ENCODE measurements at regions not wholly inside any gene's neighbourhood (a gene's known extent, or its start where the extent isn't known, plus 50 kb on each side); places are given as distances from the start of the nearest gene placed in this dataset.
"Not testable (repeated sequence)": the region's sequence is repeated elsewhere in the genome, so short reads cannot be mapped to it uniquely, and the experiment has no call there.

DNA sequence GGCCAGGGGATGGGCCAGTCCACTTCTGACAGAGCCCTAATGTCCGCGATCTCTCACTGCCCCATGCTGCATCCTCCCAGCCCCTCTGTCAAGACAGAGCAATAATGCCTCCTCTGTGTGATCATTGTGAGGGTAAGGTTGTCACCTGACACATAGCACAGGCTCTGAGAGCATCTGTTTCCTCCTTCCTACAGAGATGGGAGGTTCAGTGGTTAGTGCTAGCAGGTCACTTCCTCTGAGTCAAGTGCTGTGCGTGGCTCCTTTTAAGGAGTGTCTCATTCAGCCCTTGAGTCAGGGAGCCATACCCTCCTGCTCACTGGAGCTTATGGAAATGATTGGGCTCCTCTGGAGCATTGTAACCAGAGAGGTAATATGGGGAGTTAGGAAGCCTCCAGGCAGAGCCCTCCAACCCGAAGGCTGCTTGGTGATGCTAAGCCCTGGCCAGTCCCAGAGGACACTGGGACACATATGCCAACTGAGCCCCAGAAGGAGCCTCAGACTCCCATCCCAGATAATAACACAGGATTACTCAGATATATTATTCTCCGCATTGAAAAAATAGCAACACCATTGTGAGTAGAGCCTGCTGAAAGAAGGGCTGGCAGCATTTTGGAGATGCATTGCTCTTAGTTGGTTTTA, 189.0 kb downstream of the GALNT1 start:
- no peak for DNase-seq

DNA sequence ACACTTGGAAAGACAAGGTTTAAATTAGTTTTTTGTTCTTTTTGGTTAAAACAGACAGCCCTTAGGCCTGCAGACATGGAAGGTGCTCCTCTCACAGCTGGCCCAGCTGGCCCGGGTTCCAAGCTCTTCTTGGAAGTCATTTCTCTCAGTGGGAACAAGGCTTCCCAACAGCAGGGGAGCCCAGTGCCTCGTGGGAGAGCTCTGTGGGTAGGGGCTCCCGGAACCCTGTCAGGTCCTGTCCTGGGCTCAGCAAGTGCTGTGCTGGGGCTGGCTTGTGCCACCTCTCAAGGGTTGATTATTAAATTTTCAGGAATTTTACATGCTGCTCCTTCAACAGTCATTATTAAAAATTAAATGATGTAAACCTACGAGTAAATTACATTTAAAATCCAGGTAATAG, 189.6 kb downstream of the GALNT1 start:
- no peak for DNase-seq

DNA sequence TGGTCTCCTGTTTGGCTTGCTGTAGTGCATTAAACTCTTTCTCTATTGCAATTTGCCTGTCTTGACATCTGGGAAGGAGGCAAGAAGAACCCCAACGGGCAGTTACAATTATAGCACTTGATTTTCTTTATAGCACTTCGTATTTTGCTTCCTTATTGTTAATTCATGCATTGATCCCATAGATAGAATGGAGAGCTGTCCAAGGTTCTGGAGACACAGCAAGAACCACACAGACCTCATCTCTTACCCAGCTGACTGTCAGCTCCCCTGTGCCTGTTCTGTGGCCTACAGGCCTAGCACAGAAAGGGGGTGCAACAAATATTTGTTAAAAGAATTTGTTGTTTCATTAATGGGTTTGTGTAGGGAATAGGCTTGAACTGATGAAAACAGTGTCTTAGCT, 194.3 kb downstream of the GALNT1 start:
- no peak for DNase-seq

DNA sequence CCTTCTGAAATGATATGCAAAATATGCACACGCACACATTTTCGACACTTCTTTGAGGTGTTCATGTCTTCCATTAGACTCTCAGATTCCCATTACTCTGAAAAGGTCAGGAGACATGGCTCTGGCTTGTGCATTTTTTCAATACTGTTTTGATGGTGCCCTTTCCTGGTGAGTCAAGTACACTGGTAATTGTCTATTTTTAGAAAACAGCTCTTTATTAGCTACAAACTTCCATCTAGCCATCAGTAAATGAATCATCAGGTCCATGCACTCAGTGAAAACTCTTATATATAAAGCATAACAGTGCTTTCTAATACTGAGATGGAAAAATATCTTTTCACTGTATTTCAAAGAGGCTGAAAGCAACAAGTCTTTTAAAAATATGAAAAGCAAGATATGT, 194.9 kb downstream of the GALNT1 start:
- no peak for DNase-seq

DNA sequence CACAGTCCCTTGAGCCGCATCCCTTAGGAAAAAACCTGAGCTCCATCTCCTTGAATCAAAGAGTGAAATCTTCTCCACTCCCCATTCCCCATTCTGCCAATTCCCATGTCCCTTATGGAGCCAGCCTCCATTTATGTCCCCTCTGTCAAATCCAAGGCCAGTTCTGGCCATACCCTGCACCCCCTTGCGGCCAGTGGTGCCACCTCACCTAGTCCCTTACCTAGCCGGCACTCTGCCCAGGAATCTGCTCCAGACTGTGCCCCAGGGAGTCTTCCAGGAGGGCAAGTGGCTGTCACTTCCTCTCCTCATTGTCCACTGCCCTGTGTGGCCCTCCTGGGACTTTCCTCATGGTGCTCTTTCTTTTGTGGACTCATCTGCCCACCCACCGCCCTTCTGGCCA, 195.4 kb upstream of the RMP24 start:
- no peak for DNase-seq

DNA sequence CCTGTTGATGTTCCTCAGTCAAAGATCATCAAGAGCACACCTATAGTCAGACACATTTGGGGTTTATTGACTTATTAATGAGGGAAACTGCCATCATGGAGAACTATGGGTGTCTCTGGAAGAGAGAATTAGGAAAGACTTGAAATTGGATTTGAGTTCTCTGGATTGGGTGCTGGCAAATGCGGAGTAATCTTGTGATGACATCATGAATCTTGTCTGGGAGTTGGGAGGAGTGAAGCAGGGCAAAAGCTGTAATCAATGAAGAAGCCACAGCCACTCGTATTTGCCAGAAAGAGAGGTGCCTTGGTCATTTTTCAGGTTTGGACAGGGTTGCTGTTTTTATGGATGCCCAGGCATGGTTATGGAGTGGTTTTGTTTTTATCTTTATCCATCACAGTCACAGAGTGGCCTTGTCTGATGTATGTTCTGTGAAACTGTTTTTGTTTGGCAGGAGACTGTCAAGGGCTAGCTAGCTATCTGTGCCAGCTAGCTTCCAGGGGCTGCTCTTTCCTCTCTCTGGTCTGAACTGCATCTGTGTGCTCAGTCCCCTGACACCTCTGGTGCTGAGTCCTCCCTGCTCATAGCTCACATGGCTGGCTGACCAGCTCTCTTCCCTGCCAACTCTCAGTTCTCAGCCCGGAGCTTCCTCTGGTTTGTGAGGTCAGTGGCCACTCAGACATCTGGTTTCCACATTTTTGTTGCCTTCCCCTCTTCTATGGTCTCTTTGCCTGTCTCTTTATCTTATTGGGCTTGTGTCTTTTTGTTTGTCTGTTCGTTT, 193.4 kb upstream of the RMP24 start:
- no peak for DNase-seq

DNA sequence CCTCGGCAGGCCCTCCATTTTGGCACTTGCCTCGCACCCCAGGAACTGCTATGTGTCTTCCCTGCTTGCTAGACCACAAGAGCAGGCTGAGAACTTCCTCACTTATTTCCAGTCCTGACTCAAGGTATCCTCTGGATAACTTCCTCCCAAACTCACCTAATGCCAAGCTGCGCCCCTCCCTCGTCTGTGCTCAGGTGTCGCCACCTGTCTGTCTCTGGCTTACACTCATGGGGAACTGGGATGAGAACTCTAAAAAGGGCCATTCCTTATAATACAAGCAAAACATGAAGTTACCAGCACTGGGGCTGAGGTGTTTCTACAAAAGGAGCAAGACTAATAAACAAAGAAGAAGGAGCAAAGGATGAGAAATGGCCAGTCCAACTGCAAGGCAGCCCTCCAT, 191.5 kb upstream of the RMP24 start:
- DNase-seq, result no peak

DNA sequence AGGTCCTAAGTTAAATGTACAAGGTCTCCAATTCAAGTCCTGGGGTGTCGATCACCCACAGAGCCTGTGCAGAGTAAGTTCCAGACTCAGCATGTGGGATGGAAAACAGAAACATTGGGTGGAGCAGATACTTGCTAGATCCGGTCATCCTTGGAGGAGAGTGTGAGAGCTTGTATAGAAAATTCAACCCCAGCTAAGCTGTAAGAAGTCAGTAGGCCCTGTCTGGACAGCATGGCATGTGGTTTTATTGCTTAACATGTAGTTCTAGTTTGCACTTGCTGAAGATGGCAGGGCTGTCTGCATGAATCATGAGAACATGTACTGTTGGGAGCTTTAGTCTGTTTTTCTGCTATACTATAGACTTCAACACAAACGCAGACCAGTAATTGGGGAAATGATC, 189.6 kb upstream of the RMP24 start:
- no peak for DNase-seq

DNA sequence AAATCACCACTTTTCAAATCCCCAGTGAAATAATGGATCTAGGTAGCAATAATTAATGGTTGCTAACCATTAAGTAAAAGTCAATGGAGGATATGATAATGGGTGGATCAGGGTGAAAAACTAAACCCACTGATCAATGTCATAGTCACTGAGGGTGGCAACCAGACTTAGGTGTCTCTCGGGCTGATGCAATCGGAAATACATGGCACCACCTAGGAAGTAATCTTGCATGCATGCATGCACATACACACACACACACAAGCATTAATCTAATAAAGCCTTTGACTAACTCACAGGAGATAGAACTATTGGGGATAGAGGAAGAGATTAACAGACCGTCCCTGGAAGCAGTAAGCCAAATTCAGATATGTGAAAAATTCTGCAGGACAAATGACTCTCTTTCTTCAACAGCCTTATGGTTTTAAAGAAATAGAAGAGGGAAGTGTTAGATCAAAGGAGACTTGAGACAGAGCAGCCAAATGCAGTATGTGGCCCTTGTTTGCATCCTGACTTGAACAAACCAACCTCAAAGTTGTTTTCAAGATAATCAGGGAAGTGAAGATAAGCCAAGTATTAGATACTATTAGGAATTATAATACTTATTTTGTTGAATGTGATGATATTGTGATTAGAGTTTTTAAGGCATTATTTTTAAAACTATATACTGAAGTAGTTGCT, 186.0 kb upstream of the RMP24 start:
- DNase-seq, result no peak

DNA sequence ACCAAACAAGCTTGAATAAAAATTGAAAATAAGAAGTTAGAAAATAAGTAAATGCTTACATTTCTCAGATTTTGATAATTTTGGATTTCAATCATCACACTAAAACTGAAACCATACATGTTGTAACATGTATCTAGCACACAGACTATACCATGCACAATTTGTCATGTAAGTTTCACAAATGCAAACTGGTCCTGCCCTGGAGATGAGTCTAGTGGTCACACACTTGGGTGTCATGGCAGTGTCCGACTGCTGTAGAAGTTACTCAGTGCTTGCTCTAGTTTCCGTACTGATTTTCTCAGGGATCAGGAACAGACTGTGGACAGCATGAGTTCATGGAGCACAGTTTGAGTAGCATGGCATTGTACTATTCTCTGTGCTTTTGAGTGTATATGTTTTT, 182.9 kb upstream of the RMP24 start:
- no peak for DNase-seq

DNA sequence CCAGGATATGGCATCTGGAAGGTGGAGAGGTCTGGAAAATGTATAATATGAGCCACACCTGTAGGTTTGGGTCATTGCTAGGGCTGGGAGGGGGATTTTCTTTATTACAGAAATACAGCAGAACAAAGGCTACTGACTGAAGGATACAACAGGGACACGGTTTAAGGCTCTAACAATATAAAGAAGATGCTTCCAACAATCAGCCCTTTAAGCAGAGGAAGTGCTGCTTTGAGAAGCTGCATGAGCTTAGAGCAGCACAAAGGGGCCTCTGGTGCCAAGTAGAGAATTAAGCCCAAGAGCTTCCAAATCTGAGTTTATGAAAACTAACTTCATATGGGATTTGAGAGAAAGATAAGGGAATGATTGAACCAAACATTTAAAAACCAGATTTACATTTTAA, 174.5 kb upstream of the RMP24 start:
- DNase-seq, result no peak

DNA sequence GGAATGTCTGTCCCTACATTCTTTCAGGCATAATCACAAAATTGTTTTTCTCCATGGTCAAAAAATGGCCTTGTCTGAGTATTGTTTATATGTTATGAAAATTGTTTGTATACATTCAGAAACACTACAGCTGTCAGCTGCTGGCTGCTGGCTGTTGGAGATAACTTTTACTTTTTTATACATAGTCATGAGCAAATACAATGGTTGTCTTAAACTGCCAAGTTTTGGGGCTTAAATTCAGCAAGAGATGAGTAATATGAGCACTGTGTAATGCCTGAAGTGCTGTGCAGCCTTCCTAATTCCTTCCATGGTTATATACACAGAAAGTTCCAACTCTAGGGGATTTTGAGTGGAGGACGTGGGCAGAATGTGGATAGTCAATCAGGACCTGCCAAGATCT, 168.9 kb upstream of the RMP24 start:
- no peak for DNase-seq

DNA sequence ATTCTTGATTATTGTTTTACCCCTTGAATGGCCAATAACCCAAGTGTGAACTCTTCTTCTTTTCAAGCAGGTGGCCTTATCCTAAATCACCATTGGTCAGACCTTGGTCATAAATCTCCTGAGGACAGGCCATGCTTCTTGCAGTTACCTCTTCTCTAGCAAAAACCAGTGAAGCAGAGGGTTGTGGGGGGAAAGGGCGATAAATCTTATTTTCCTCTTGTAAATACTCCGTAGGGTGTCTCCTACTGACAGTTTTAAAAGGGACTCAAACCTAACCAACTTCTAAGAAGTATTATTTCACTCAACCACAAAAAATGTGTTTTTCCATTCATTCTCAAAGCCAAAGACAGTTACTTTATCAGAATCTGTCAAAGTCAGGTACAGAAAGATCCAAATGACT, 168.1 kb upstream of the RMP24 start:
- no peak for DNase-seq

DNA sequence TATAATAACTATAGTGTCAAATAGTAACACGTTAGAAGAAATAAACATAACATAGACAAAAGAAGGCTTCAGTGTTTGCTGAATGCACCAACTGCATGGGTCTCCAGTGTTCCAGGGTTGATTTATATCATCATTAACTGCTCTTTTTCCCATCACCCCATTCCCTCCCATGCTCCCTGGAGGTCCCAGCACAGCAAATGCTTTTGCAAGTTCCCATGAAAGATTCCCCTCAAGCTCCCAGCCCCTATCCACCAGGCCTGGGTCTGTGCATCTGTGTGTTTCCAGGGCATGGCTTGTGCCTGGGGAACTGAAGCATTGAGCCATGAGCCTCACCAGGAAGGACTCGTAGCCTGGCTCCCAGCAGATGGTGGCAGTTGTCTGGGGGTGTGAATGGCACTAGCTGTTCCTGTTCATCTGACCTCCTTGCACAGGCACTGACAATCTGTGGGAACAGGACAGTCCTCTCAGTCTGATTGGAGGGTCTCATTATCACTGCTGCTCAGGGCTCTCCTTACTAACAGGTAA, 164.6 kb upstream of the RMP24 start:
- DNase-seq, result no peak

DNA sequence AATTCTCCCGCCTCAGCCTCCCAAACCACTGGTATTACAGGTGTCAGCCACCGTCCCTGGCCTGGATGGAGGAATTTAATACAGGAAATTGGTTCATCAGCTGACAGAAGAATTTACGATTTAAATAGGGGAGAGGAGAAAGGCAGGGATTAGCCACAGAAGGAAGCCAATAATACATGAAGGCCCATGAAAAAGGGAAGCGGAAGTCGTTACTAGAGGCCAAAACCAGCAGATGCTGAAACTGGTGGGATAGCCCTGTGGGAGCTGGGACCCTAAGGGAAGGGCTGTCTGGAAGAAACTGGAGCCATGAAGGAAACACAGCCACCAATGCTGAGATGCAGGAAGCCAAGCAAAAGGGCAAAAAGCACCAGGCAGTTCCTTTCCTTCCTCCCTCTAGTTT, 163.7 kb upstream of the RMP24 start:
- no peak for DNase-seq

DNA sequence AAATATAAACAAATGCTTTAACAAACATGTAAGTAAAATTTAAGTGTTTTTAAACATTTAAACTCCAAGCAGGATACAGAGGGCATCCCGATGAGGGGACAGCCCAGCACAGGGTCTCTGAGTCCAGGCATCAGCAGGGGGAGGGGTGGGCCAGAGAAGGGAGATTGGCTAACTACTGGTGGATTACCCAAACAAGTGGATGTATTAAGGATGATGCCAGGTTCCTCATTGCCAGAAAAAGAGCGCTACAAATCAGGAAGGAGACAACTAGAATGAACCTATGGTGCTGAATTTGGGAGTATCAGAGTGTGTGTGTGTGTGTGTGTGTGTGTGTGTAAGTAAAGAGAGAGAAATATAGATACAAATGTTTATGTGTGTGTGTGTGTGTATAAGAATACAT, 162.0 kb upstream of the RMP24 start:
- DNase-seq, result no peak

DNA sequence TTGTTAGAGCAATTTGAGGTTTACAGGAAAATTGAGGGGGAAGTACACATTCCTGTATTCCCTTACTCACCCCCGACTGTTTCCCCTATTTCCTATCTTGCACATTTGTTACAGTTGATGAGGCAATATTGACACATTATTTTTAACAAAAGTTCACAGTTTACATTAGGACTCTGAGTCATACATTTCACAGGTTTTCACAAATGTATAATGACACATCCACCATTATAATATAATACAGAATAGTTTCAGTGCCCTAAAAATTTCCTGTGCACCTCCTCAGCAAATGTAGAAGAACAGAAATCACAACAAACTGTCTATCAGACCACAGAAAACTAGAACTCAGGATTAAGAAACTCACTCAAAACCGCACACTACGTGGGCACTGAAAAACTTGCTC, 160.6 kb upstream of the RMP24 start:
- DNase-seq, result no peak

DNA sequence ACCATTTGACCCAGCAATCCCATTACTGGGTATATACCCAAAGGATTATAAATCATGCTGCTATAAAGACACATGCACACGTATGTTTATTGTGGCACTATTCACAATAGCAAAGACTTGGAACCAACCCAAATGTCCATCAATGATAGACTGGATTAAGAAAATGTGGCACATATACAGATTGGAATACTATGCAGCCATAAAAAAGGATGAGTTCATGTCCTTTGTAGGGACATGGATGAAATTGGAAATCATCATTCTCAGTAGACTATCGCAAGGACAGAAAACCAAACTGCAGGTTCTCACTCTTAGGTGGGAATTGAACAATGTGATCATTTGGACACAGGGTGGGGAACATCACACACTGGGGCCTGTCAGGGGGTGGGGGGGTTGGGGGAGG, 157.5 kb upstream of the RMP24 start:
- not testable (repeated sequence) for DNase-seq

DNA sequence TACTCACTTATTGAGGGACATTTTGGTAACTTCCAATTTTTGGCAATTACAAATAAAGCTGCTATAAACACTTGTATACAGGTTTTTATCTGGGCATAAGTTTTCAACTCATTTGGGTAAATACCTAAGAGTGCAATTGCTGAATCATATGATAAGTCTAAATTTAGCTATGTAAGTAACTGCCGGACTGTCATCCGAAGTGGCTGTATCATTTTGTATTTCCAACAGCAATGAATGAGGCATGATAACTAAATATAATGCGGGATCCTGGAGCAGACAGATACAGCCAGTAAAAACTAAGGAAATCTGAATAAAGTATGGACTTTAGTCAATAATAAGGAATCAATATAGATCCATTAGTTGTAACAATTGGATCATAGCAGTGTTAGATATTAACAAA, 156.5 kb upstream of the RMP24 start:
- no peak for DNase-seq

DNA sequence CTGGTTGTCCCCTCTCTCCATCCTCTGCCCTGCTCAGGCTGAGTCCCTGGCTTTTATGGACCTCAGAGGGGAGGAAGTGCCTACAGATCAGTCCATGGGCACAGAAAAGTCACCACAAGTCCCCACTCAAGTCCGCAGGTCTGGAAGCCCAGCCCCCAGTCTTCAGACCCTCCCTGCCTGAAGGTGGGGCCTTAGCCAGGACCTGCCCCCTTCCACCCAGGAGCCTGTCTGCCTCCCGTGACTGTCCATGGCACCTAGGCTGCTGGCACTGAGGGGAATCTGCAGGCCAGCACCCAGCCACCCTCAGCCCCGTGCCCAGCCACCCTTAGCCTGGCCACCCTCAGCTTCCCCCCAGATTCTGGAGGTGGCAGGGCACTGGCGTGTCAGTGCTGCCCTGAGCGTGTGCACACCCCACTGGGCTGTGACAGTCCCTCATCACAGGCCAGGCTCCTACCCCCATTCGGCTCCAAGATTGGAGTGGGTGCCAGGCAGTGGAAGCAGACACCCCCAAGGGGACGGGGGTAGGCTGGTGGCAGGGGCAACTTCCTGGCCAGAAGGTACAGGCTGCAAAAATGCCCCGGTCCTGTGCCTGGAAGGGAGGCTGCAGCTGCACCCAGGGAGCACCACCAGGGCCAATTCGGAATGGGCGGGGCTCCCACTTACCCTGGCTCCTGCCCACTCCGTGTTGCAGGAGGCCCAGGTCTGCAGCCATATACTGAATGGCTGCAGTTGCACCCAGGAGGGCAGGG, 154.7 kb upstream of the RMP24 start:
- no peak for DNase-seq

DNA sequence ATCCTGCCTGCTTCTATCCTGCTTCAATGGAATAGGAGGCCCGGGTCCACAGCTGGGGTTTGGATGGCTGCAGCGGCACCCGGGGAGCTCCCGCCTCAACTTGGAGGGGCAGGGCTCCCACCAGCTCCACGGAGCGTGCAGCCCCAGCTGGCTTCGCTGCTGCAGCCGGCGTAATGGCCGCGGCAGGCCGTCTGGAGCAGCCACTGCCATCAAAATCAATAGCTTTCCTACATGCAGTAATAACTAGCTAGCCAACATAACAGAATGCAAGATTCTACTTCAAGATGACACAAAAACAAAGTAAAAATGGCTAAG, 154.2 kb upstream of the RMP24 start:
- no peak for DNase-seq

DNA sequence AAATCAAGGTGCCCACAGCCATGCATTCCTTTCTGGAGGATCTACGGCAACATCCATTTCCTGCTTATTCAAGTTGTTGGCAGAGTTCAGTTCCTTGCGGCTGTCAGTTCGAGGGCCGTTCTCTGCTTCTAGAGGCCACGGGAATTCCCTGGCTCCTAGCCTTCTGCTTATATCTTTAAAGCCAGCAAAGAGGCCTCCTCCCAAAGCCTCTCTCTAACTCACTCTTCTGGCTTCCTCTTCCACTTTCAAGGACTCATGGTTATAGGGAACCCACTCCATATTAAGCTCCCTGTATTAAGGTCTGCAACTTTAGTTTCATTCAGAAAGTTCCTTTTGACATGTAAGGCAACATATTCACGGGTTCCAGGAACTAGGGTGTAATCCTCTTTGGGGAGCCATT, 150.1 kb upstream of the RMP24 start:
- no peak for DNase-seq

DNA sequence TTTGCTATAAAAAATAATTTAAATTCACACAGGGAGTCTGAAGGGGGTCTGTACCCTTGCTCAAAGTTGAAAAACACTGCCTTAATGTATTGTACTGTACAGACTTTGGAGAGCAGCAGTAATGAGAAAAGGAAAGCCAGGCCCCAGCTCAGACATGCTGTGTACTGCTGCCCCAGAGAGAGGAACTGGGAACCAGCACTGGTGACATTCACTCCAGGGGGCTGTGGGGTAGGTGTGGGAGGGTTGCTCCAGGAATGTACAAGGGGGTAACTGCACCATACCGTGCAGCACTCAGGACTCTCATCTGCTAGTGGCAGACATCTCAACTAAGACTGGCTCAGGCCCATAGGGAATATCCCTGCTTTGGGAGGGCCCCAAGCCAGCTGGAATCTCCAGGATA, 146.0 kb upstream of the RMP24 start:
- no peak for DNase-seq

Data from NCI-H2081 (cell line).